ENCODE measurements at regions not wholly inside any gene's neighbourhood (a gene's known extent, or its start where the extent isn't known, plus 50 kb on each side); places are given as distances from the start of the nearest gene placed in this dataset.

DNA sequence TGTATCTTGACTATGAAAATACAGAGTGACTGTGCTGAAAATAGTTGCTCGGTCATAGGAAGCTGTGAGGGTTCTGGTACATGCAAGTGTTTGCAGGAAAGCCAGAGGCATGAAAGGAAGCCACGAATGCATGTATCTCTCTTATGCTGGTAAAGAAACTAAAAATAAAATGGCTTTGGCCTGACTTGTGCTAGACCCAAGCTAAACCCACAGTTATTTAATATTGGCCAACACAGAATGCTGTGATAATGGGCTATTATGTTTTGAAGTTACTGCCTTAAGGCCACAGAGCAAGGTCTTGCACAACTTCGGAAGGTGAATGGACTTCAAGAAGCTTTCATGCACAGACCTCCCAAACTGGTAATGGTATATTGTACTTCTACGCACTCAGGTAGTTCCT is 518.2 kb upstream of the HTR2A start:
- TF ChIP-seq CTCF (IDR thresholded peaks at IDR 0.05) (no peak), POLR2A (IDR thresholded peaks at IDR 0.05; ENCODE audit: low read depth) (no peak)

All from esophagus muscularis mucosa (tissue), 3 donors.